GM18505 (cell line): ENCODE measurements at regions not wholly inside any gene's neighbourhood (a gene's known extent, or its start where the extent isn't known, plus 50 kb on each side); places are given as distances from the start of the nearest gene placed in this dataset.

Experiments
- ATAC-seq: cut with Tn5 transposase; IDR thresholded peaks from one replicate; pipeline ENCODE4 v1.9.1; 2021; ENCODE audit not compliant: unreplicated experiment
- POLR2A ChIP-seq: IDR thresholded peaks from 4 replicates; pipeline ENCODE4 v1.6.1; 2011; ENCODE audit warnings: borderline replicate concordance; ENCODE audit not compliant: insufficient read depth, insufficient read length; ENCODE audit errors: extremely low read depth

- ATAC-seq: no peak
- no peak for TF ChIP-seq POLR2A
Observed at GRCh38 chr15:70429056-70429722, 331.5 kb upstream of the TLE3 start.

DNA sequence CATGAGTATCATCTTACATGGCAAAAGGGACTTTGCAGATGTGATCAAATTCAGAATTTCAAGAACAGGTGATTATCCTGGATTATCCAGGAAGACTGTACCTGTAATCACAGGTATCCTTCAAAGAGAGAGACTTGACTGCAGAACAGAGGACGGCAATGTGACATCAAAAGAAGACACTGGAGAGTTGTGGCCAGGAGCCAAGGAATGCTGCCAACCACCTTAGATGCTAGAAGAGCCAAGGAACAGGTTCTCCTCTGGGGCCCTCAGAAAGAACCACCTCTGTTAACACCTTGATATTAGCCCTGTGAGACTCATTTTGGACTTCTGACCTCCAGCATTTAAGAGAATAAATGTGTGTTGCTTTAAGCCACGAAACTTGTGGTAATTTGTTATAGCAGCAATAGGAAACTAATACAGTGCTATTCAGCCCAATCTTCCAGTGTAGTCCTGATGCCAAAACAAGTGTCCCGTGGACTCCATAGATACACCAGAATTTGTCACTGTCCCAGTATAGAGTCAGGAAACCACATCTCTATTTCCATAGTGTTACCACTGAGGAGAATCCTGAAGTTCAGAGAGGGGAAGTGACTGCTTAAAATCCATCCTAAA, 330.6 kb upstream of the TLE3 start:
- TF ChIP-seq POLR2A: no peak
- no peak for ATAC-seq

GRCh38 chr15:70427167-70428120, 329.7 kb upstream of the TLE3 start:
- TF ChIP-seq POLR2A: no peak
- no peak for ATAC-seq

DNA sequence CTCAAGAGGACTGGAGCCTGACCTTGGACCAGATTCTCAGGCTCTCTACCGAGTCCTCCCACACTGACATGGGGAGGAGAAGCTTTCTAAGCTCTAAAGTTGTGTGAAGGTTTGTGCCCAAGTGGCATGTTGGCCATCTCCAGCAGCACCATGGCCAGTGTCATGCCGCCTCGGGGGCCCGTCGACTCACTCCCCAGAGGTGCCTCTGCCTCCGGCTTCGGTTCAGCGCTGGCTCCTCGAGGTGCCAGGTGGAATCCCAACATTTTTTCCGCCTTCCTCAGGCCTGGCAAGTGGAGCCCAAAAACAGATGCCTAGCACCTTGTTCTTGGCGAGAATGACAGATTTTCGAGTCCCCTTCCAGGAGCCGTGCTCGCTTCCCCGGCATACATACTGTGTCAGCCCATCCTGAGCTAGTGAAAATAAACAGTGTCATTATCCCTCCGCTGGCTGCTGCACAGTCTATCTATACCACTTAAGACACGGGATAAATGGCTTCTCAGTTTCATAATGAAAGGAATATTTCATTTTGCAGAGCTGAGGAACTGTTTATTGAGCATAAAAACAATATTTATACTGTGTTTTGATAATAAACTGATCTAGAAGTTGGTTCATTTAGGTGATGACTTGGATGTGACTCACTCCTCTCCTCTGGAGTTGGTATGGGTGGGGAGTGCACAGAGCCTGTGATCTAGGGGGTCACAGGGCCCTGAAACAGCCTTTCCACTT, 328.5 kb upstream of the TLE3 start:
- TF ChIP-seq POLR2A: no peak
- ATAC-seq: no peak

DNA sequence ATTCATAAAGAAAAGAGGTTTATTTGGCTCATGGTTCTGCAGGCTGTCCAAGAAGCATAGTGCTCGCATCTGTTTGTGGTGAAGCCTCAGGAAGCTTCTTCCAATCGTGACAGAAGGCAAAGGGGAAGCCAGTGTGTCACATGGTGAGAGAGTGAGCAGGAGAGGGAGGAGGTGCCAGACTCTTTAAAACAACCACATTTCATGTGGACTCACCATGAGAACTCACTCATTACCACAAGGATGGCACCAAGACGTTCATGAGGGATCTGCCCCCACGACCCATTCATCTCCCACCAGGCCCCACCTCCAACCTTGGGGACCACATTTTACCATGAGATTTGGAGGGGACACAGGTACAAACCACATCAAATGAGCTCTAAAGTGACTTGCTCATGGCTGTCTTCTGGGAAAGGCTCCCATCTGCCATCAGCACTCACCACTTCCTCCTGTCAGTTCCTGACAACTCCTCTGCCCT, 327.3 kb upstream of the TLE3 start:
- ATAC-seq: no peak
- no peak for TF ChIP-seq POLR2A

DNA sequence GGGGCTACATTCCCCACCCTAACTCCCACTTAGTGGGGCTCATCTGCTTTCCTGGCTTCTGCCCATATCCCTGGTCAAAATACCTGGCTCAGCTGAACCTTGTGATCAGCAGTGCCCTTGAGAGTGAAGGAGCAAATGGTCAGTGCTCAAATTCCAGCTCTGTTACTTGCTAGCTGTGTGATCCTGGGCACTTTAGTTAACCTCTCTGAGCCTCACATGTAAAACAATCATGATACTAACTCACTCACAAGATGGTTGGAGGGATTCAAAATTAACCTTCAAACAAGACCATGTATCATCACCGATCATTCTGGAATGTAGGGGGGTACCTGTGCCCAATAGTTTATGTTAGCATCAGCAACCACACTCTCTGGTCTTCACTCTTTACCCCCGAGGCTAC, 325.6 kb upstream of the TLE3 start:
- ATAC-seq: no peak
- TF ChIP-seq POLR2A: no peak

DNA sequence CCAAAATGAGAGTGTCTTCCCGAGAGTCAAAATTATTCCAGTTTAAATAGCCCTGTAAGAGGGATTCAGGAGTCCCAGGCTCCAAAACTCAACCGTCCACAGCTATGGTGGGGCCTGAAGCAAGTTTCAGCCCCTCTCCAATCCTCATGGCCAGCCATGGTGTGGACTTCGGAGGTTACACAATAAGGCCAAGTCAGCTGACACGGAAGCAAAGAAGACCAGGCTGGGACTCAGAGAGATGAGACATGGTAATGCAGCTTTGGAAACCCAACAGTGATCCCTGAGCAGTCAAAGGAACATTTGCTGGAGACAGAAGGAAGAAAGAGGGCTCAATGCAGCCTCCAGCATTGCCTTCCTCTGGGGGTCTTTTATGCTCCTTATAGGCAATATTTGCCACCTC, 324.6 kb upstream of the TLE3 start:
- no peak for ATAC-seq
- no peak for TF ChIP-seq POLR2A

DNA sequence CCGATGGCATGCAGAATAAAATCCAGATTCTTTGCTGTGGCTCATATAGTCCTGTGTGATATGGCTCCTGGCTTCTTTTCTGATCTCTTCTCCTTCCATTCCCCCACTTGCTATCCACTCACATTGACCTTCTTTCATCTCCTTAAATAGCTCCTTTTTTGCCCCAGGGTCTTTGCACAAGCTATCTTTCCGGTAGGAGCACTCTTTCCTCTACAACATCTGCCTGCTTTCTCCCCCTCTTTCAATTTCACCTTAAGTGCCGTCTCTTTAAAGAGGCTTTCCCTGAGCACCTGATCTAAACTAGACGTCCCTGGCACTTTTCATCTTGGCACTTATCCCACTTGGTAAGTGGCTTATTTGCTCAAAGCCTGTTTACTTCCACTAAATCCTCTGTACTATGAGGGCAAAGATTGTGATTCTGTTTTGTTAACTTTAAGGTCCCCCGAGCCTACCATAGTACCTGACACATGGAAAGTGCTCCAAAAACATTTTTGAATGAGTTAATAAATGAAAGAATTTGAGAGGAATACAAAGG, 323.3 kb upstream of the TLE3 start:
- TF ChIP-seq POLR2A: no peak
- no peak for ATAC-seq

GRCh38 chr15:70420086-70420947, 322.6 kb upstream of the TLE3 start:
- ATAC-seq: no peak
- TF ChIP-seq POLR2A: no peak

DNA sequence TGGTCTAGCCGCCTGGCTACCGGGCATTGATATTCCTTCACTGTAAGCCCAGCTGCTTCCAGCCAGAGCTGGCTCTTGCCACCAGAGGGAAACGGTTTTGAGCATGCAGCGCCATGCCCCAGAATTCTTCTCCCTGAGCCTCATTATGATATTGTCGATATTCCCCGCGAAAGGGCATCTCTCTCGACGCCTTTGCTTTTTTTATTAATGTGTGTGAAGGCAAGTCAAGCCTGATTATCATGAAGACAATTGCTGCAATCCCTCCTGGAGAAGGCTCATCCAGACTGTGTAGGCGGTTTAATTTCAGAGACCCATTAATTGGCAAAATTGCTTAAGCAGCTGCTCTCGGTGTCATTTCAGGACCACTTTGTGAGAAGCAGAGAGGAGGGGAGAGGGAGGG, 321.2 kb upstream of the TLE3 start:
- no peak for TF ChIP-seq POLR2A
- no peak for ATAC-seq

DNA sequence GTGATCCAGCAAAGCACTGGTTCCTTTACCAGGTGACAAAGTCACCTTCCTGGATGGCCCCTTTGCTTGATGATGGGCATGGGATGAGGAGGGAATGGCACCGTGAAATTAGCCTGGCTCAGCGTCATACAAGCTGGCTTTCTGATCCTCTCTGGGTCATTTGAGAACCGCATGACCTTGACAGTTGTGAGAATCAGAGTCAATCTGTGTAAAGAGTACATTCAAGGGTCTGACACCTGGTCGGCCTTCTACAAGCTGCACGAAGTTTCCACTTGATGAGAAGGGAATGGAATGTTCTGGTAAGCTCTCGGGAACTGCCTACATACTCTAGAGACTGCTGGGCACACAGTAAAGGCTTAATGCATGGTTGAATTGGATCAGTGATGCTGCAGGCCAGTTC, 319.8 kb upstream of the TLE3 start:
- ATAC-seq: no peak
- TF ChIP-seq POLR2A: no peak

DNA sequence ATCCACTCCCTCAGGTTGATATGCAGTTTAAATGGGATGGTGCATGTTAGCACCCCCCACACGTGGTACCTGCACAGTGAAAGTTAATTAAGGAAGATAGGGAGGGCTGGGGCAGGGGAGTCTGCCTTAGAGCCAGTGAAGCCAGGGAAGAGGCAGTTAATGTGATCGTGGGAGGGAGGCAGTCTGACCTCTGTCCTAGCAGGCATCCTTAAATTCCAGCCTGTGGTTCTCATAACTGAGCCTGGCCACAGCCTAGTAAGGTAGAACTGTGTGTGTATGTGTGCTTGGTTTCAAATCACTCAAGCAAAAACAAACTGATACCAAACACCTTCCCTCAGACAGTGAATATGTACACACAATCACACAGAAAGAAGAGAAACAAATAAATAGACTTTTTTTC, 319.1 kb upstream of the TLE3 start:
- TF ChIP-seq POLR2A: no peak
- no peak for ATAC-seq
